Stromal cell of bone marrow (primary cell): ENCODE measurements at regions not wholly inside any gene's neighbourhood (a gene's known extent, or its start where the extent isn't known, plus 50 kb on each side); places are given as distances from the start of the nearest gene placed in this dataset.

Source experiments
- DNase-seq: peaks from one replicate; pipeline ENCODE4 v3.0.0-alpha.2; 2012; ENCODE audit warnings: low read depth

GRCh38 chr13:103275722-103276121 is 209.5 kb upstream of the SLC10A2 start:
- DNase-seq: no peak

GRCh38 chr13:103275081-103275480 is 208.9 kb upstream of the SLC10A2 start:
- no peak for DNase-seq

GRCh38 chr13:103273825-103274224 is 207.6 kb upstream of the SLC10A2 start:
- DNase-seq: no peak

- no peak for DNase-seq
Observed at GRCh38 chr13:103272770-103273169, 206.6 kb upstream of the SLC10A2 start.

- no peak for DNase-seq
Observed at GRCh38 chr13:103263448-103263847, 197.2 kb upstream of the SLC10A2 start.

- DNase-seq: no peak
Observed at GRCh38 chr13:103255587-103256301, 189.5 kb upstream of the SLC10A2 start.

GRCh38 chr13:103250071-103250470 is 183.9 kb upstream of the SLC10A2 start:
- no peak for DNase-seq

GRCh38 chr13:103246581-103247200 is 180.5 kb upstream of the SLC10A2 start:
- DNase-seq: no peak

GRCh38 chr13:103243495-103243894 is 177.3 kb upstream of the SLC10A2 start:
- DNase-seq: no peak

- no peak for DNase-seq
Observed at GRCh38 chr13:103238441-103238840, 172.2 kb upstream of the SLC10A2 start.

GRCh38 chr13:103236213-103236612 is 170.0 kb upstream of the SLC10A2 start:
- no peak for DNase-seq

GRCh38 chr13:103229674-103230073 is 163.5 kb upstream of the SLC10A2 start:
- DNase-seq: no peak

GRCh38 chr13:103224804-103225203 is 158.6 kb upstream of the SLC10A2 start:
- no peak for DNase-seq

GRCh38 chr13:103222683-103223082 is 156.5 kb upstream of the SLC10A2 start:
- DNase-seq: no peak

- no peak for DNase-seq
Observed at GRCh38 chr13:103218253-103218652, 152.0 kb upstream of the SLC10A2 start.

GRCh38 chr13:103213152-103213551 is 146.9 kb upstream of the SLC10A2 start:
- DNase-seq: no peak

GRCh38 chr13:103210348-103210747 is 144.1 kb upstream of the SLC10A2 start:
- DNase-seq: no peak

- no peak for DNase-seq
Observed at GRCh38 chr13:103203735-103204330, 137.6 kb upstream of the SLC10A2 start.

- no peak for DNase-seq
Observed at GRCh38 chr13:103200118-103200885, 134.1 kb upstream of the SLC10A2 start.

GRCh38 chr13:103199380-103200088 is 133.3 kb upstream of the SLC10A2 start:
- DNase-seq: no peak

- no peak for DNase-seq
Observed at GRCh38 chr13:103196356-103196755, 130.1 kb upstream of the SLC10A2 start.

GRCh38 chr13:103195762-103196161 is 129.5 kb upstream of the SLC10A2 start:
- DNase-seq: no peak
